ENCODE measurements at regions not wholly inside any gene's neighbourhood (a gene's known extent, or its start where the extent isn't known, plus 50 kb on each side); places are given as distances from the start of the nearest gene placed in this dataset.

DNA sequence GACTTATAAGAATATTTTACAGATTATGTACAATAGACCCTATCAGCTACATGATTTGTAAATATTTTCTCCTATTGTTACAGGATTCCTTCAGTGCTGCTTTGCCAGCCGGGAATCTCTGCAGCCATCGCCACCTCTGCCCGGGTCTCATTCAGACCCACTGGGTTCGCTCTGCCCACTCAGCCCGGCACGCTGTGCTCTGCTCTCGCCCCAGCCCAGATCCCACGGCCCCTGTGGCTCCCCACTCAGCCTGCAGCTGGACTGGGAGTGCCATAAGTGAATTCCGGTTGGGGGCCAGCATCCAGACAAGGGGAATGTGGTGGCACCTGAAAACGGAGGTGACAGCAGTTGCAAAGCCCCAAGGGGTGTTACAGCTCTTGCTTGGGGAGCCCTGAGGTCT is 71.8 kb downstream of the NPAP1 start:
- 58% methylated on average over 10 of the region's 10 CpGs for WGBS (ENCODE audit: missing lambda C conversion rate)
- no peak overlapping the region for H3K4me3 ChIP-seq
- H3K4me1 ChIP-seq: peaks cover 11% of the 10 kb centered on the region; the same call in 2 of the 3 replicates
- H3K27ac ChIP-seq: no peak overlapping the region
- TF ChIP-seq RCOR1 (IDR thresholded peaks at IDR 0.05; ENCODE audit: low read depth, low read length) (no peak), NFE2L2 (conservative IDR thresholded peaks at IDR 0.05; ENCODE audit: low read length) (no peak), HDAC2 (IDR thresholded peaks at IDR 0.05) (no peak), KDM1A (IDR thresholded peaks at IDR 0.05; ENCODE audit: low read depth) (no peak), SREBF2 (IDR thresholded peaks at IDR 0.05) (no peak), HOXA7 (CRISPR knock-in tag; IDR thresholded peaks at IDR 0.05) (no peak), MAZ (IDR thresholded peaks at IDR 0.05; ENCODE audit: borderline replicate concordance, low read depth, low read length) (no peak), CBX2 (IDR thresholded peaks at IDR 0.05; ENCODE audit: borderline replicate concordance, low read depth) (no peak), JUNB (IDR thresholded peaks at IDR 0.05) (no peak), ZC3H11A (IDR thresholded peaks at IDR 0.05) (no peak), POLR2A (IDR thresholded peaks at IDR 0.05; ENCODE audit: low read length) (no peak), EHF (CRISPR knock-in tag; IDR thresholded peaks at IDR 0.05) (no peak), ZNF302 (CRISPR knock-in tag; IDR thresholded peaks at IDR 0.05) (no peak), POLR2AphosphoS2 (conservative IDR thresholded peaks at IDR 0.05; ENCODE audit: low read length) (no peak), CEBPB (IDR thresholded peaks at IDR 0.05) (no peak)
- TF ChIP-seq, protein P1, sequence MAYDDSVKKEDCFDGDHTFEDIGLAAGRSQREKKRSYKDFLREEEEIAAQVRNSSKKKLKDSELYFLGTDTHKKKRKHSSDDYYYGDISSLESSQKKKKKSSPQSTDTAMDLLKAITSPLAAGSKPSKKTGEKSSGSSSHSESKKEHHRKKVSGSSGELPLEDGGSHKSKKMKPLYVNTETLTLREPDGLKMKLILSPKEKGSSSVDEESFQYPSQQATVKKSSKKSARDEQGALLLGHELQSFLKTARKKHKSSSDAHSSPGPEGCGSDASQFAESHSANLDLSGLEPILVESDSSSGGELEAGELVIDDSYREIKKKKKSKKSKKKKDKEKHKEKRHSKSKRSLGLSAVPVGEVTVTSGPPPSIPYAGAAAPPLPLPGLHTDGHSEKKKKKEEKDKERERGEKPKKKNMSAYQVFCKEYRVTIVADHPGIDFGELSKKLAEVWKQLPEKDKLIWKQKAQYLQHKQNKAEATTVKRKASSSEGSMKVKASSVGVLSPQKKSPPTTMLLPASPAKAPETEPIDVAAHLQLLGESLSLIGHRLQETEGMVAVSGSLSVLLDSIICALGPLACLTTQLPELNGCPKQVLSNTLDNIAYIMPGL (CRISPR knock-in tag; IDR thresholded peaks at IDR 0.05; ENCODE audit: borderline replicate concordance): no peak
- TF ChIP-seq, protein P2, sequence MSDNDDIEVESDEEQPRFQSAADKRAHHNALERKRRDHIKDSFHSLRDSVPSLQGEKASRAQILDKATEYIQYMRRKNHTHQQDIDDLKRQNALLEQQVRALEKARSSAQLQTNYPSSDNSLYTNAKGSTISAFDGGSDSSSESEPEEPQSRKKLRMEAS (IDR thresholded peaks at IDR 0.05): no peak
- TF ChIP-seq, protein P3, sequence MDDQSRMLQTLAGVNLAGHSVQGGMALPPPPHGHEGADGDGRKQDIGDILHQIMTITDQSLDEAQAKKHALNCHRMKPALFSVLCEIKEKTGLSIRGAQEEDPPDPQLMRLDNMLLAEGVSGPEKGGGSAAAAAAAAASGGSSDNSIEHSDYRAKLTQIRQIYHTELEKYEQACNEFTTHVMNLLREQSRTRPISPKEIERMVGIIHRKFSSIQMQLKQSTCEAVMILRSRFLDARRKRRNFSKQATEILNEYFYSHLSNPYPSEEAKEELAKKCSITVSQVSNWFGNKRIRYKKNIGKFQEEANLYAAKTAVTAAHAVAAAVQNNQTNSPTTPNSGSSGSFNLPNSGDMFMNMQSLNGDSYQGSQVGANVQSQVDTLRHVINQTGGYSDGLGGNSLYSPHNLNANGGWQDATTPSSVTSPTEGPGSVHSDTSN (IDR thresholded peaks at IDR 0.05): no peak
- TF ChIP-seq, protein P4, sequence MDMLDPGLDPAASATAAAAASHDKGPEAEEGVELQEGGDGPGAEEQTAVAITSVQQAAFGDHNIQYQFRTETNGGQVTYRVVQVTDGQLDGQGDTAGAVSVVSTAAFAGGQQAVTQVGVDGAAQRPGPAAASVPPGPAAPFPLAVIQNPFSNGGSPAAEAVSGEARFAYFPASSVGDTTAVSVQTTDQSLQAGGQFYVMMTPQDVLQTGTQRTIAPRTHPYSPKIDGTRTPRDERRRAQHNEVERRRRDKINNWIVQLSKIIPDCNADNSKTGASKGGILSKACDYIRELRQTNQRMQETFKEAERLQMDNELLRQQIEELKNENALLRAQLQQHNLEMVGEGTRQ (IDR thresholded peaks at IDR 0.05): no peak
- FAIRE-seq (no peak), ATAC-seq (no peak), DNase-seq (ENCODE audit: low read depth in 1 of 2, low spot score in 1 of 2) (no peak)
- no peak overlapping the region for H3K4me2 ChIP-seq
- H3K9me3 ChIP-seq: peaks cover 7% of the 10 kb centered on the region
- POLR2A ChIA-PET: no interaction called here
- CTCF ChIA-PET: no interaction called here

DNA sequence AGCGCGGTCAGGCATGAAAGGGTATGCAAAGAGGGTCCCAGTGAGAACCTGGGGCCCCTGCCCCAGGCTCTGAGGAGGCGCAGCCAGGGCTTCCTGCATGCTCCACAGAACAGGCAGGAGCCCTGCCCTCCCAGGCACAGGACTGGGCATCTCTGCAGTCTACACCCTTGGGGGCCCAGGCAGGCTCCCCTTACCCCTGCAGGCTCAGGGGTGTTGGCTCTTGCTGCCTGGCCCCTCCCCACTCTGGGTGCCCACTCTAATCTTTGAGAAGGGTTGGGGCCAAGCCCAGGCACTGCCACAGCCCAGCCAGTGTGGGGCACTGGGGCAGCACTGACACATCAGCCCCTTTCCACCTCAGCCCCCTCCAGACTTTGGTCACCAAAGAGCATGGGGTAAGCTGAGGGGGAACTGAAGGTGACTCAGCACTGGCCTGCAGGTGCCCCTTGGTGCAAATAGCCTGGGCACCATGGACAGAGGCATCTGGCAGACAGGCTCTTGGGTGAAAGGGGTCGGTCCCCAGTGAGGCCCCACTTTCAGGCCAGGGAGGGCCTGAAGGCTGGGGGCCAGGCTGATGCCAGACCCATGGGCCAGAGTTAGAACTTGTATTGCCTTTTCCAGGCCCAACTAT is 73.4 kb downstream of the NPAP1 start:
- Histone ChIP-seq H3K4me3 (no peak overlapping the region), H3K4me1 (peaks cover 16% of the 10 kb centered on the region; the same call in 2 of the 3 replicates), H3K9me3 (peaks cover 7% of the 10 kb centered on the region), H3K27ac (no peak overlapping the region), H3K4me2 (no peak overlapping the region)
- POLR2A ChIA-PET: no interaction called here
- CTCF ChIA-PET: no interaction called here
- ATAC-seq (no peak; a peak in 1 of 6 replicates), FAIRE-seq (no peak), DNase-seq (ENCODE audit: low read depth in 1 of 2, low spot score in 1 of 2) (no peak)
- TF ChIP-seq PHF8 (IDR thresholded peaks at IDR 0.05; ENCODE audit: borderline replicate concordance, low read depth) (no peak), ZC3H11A (IDR thresholded peaks at IDR 0.05) (no peak)
- TF ChIP-seq, protein P5, sequence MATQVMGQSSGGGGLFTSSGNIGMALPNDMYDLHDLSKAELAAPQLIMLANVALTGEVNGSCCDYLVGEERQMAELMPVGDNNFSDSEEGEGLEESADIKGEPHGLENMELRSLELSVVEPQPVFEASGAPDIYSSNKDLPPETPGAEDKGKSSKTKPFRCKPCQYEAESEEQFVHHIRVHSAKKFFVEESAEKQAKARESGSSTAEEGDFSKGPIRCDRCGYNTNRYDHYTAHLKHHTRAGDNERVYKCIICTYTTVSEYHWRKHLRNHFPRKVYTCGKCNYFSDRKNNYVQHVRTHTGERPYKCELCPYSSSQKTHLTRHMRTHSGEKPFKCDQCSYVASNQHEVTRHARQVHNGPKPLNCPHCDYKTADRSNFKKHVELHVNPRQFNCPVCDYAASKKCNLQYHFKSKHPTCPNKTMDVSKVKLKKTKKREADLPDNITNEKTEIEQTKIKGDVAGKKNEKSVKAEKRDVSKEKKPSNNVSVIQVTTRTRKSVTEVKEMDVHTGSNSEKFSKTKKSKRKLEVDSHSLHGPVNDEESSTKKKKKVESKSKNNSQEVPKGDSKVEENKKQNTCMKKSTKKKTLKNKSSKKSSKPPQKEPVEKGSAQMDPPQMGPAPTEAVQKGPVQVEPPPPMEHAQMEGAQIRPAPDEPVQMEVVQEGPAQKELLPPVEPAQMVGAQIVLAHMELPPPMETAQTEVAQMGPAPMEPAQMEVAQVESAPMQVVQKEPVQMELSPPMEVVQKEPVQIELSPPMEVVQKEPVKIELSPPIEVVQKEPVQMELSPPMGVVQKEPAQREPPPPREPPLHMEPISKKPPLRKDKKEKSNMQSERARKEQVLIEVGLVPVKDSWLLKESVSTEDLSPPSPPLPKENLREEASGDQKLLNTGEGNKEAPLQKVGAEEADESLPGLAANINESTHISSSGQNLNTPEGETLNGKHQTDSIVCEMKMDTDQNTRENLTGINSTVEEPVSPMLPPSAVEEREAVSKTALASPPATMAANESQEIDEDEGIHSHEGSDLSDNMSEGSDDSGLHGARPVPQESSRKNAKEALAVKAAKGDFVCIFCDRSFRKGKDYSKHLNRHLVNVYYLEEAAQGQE (IDR thresholded peaks at IDR 0.05): peak; percentile 28; the same call in 1 of the 2 replicates
- no CpG with 5 or more reads among the region's 4 CpGs for WGBS (ENCODE audit: missing lambda C conversion rate)

Measured in A549 (cell line).